ENCODE measurements at regions not wholly inside any gene's neighbourhood (a gene's known extent, or its start where the extent isn't known, plus 50 kb on each side); places are given as distances from the start of the nearest gene placed in this dataset.

DNA sequence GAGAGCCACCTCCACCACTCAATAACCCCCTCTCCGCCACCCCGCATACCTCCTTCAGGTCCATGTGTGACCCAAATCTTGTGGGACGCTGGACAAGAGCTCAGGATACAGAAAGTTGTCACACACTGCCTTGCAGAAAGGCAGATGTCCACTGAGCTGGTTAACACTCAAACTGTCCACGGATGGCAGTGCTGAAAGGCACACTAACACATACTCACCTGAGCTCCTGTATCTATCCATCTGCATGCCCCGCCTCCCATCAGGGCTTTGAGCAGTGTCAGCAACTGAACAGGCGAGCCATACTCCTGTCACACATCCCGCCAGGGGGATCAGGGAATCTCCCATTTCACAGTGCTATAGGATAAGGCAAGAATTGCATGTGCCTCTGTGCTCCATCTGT, 642.0 kb downstream of the GALC start:
- DNase-seq (ENCODE audit: insufficient read length, low spot score, missing footprints), result no peak
- no peaks in the 10 kb centered on the region for H3K36me3 ChIP-seq (ENCODE audit: insufficient read depth, low read length)
- no peak overlapping the region for H3K4me3 ChIP-seq (ENCODE audit: insufficient read depth, low read length)
- no peak overlapping the region for H2AFZ ChIP-seq (ENCODE audit: low read length)
- H3K4me1 ChIP-seq (ENCODE audit: insufficient read depth, low read length), result no peaks in the 10 kb centered on the region
- H3K4me2 ChIP-seq (ENCODE audit: insufficient read depth, low read length), result no peak overlapping the region
- H3K79me2 ChIP-seq (ENCODE audit: insufficient read depth, low read length), result no peaks in the 10 kb centered on the region
- H3K9me3 ChIP-seq (ENCODE audit: low read depth, low read length), result no peaks in the 10 kb centered on the region
- TF ChIP-seq, protein P1, sequence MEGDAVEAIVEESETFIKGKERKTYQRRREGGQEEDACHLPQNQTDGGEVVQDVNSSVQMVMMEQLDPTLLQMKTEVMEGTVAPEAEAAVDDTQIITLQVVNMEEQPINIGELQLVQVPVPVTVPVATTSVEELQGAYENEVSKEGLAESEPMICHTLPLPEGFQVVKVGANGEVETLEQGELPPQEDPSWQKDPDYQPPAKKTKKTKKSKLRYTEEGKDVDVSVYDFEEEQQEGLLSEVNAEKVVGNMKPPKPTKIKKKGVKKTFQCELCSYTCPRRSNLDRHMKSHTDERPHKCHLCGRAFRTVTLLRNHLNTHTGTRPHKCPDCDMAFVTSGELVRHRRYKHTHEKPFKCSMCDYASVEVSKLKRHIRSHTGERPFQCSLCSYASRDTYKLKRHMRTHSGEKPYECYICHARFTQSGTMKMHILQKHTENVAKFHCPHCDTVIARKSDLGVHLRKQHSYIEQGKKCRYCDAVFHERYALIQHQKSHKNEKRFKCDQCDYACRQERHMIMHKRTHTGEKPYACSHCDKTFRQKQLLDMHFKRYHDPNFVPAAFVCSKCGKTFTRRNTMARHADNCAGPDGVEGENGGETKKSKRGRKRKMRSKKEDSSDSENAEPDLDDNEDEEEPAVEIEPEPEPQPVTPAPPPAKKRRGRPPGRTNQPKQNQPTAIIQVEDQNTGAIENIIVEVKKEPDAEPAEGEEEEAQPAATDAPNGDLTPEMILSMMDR (IDR thresholded peaks at IDR 0.05; ENCODE audit: extremely low read depth, low read depth, low read length), result no peak
- H3K27ac ChIP-seq (ENCODE audit: low read depth, low read length), result no peak overlapping the region
- no peaks in the 10 kb centered on the region for H4K20me1 ChIP-seq (ENCODE audit: insufficient read depth, low read length)
- H3K27me3 ChIP-seq (ENCODE audit: insufficient read depth, low read length), result no peaks in the 10 kb centered on the region

DNA sequence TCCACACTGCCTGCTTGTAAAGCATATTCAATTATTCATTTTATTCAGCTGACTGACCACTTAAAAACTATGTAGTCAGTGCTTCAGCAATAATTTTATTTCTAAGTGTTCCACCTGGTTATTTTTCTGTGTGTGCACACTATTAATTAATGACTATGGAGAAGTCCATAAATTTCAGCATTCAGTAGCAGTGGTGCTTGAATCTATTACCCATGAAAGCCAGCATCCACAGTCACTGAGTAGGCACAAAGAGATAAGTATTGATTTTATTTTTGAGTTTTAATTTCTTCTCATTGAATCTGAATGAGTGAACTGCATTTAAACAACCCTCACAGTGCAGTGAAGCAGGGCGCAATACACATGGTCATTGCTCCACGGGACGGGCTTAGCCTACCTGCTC, 643.1 kb downstream of the GALC start:
- no peaks in the 10 kb centered on the region for H3K36me3 ChIP-seq (ENCODE audit: insufficient read depth, low read length)
- H3K27me3 ChIP-seq (ENCODE audit: insufficient read depth, low read length), result no peaks in the 10 kb centered on the region
- H3K4me2 ChIP-seq (ENCODE audit: insufficient read depth, low read length), result no peak overlapping the region
- TF ChIP-seq, protein P1 (IDR thresholded peaks at IDR 0.05; ENCODE audit: extremely low read depth, low read depth, low read length), result no peak
- no peak overlapping the region for H3K4me3 ChIP-seq (ENCODE audit: insufficient read depth, low read length)
- H3K4me1 ChIP-seq (ENCODE audit: insufficient read depth, low read length), result no peaks in the 10 kb centered on the region
- DNase-seq (ENCODE audit: insufficient read length, low spot score, missing footprints), result no peak
- no peak overlapping the region for H3K27ac ChIP-seq (ENCODE audit: low read depth, low read length)
- H3K9me3 ChIP-seq (ENCODE audit: low read depth, low read length), result no peaks in the 10 kb centered on the region
- no peaks in the 10 kb centered on the region for H3K79me2 ChIP-seq (ENCODE audit: insufficient read depth, low read length)
- no peaks in the 10 kb centered on the region for H4K20me1 ChIP-seq (ENCODE audit: insufficient read depth, low read length)
- no peak overlapping the region for H2AFZ ChIP-seq (ENCODE audit: low read length)

DNA sequence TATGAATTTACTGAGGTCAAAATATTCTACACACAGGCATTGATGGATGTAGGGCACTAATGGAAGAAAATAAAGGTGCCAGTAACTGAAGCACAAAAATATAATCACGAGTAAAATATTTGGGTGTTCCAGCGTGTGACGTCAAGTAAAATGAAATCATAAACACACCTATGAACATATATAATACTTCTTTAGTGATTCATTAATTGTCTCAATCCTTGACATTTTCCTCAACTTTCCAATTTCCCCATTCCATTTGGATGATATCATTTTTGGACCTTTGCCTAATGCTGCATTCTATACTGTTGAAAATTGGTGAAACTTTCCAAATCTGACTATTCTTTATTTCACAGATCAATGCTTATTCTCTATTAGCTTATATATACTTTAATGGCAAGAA, 649.3 kb downstream of the GALC start:
- Histone ChIP-seq H4K20me1 (ENCODE audit: insufficient read depth, low read length) (no peaks in the 10 kb centered on the region), H3K27me3 (ENCODE audit: insufficient read depth, low read length) (no peaks in the 10 kb centered on the region), H3K27ac (ENCODE audit: low read depth, low read length) (no peak overlapping the region), H3K79me2 (ENCODE audit: insufficient read depth, low read length) (no peaks in the 10 kb centered on the region), H3K4me2 (ENCODE audit: insufficient read depth, low read length) (no peak overlapping the region), H3K4me3 (ENCODE audit: insufficient read depth, low read length) (no peak overlapping the region), H3K4me1 (ENCODE audit: insufficient read depth, low read length) (no peaks in the 10 kb centered on the region), H3K36me3 (ENCODE audit: insufficient read depth, low read length) (no peaks in the 10 kb centered on the region), H3K9me3 (ENCODE audit: low read depth, low read length) (no peaks in the 10 kb centered on the region), H2AFZ (ENCODE audit: low read length) (no peak overlapping the region)
- no peak for DNase-seq (ENCODE audit: insufficient read length, low spot score, missing footprints)
- TF ChIP-seq, protein P1 (IDR thresholded peaks at IDR 0.05; ENCODE audit: extremely low read depth, low read depth, low read length), result no peak

DNA sequence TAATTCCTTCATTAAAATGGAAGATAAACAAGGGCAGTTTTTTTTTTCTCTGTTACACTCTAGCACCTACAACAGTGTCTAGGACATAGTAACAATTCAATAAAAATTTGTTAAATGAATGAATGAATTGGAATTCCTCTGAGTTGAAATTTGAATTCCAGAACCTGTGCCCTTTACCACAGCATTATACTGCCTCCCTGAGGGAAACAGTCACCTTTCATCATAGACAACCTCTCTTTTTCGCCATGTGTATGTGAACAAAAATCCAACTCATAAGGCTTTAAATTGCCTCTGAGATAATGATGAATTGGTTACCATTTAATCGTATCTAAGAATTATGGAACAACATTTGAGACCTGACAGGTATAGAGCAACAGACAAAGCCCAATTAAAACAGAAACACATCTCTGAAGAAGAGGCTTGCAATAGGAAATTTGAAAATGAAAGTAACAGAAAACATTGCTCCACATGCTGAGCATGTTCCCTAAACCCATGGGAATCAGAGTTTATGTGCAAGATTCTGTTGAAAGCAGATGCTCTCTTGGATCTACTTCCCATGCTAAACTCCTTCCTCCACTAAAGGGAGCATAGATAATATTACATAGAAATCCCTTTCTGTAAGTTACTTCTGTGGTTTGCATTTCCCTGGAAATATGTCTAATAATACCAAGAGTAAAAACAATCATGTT, 657.8 kb downstream of the GALC start:
- Histone ChIP-seq H3K4me3 (ENCODE audit: insufficient read depth, low read length) (no peak overlapping the region), H3K36me3 (ENCODE audit: insufficient read depth, low read length) (no peaks in the 10 kb centered on the region), H3K79me2 (ENCODE audit: insufficient read depth, low read length) (no peaks in the 10 kb centered on the region), H3K9me3 (ENCODE audit: low read depth, low read length) (no peaks in the 10 kb centered on the region), H3K4me1 (ENCODE audit: insufficient read depth, low read length) (no peaks in the 10 kb centered on the region), H4K20me1 (ENCODE audit: insufficient read depth, low read length) (no peaks in the 10 kb centered on the region), H3K27me3 (ENCODE audit: insufficient read depth, low read length) (no peaks in the 10 kb centered on the region), H2AFZ (ENCODE audit: low read length) (no peak overlapping the region), H3K27ac (ENCODE audit: low read depth, low read length) (no peak overlapping the region), H3K4me2 (ENCODE audit: insufficient read depth, low read length) (no peak overlapping the region)
- TF ChIP-seq, protein P1 (IDR thresholded peaks at IDR 0.05; ENCODE audit: extremely low read depth, low read depth, low read length), result no peak
- DNase-seq (ENCODE audit: insufficient read length, low spot score, missing footprints), result no peak
